Stomach (tissue), 8 donors: ENCODE measurements at regions not wholly inside any gene's neighbourhood (a gene's known extent, or its start where the extent isn't known, plus 50 kb on each side); places are given as distances from the start of the nearest gene placed in this dataset.

Experiments used
- DNase-seq, 2 donors: peaks; one replicate each; pipeline versions ENCODE4 v3.0.0 to v3.0.0-alpha.2; 2013 to 2019
- H3K27ac ChIP-seq, 5 donors: fragments of 200-600 bp in 4 of 5; sonication (generic) in 4 of 5; one replicate each; pipeline ENCODE4 v1.5.1; 2013 to 2019; ENCODE audit warnings: mild to moderate bottlenecking in 1 of 5, moderate library complexity in 1 of 5
- H3K27me3 ChIP-seq, 3 donors: fragments of 200-600 bp; sonication (generic); one replicate each; pipeline ENCODE4 v1.5.1; 2017 to 2019; ENCODE audit warnings: mixed run types in 1 of 3
- H3K36me3 ChIP-seq, 4 donors: fragments of 200-600 bp; sonication (generic); 1 replicate in 3 of 4; 2 replicates in 1 of 4; pipeline ENCODE4 v1.5.1; 2016 to 2019
- H3K4me1 ChIP-seq, 4 donors: fragments of 200-600 bp; sonication (generic); one replicate each; pipeline ENCODE4 v1.5.1; 2016 to 2019
- H3K4me3 ChIP-seq, 4 donors: fragments of 200-600 bp; sonication (generic) in 3 of 4; one replicate each; pipeline ENCODE4 v1.5.1; 2016 to 2019; ENCODE audit warnings: mild to moderate bottlenecking in 1 of 4
- H3K9me3 ChIP-seq, 4 donors: fragments of 200-600 bp; sonication (generic); one replicate each; pipeline ENCODE4 v1.5.1; 2016 to 2019
- EP300 ChIP-seq: sonication (generic); formaldehyde crosslinking; IDR thresholded peaks from one replicate; pipeline ENCODE4 v1.6.1; 2017; ENCODE audit warnings: antibody characterized with exemption
- POLR2A ChIP-seq, 4 donors: fragments of 450-650 bp; IDR thresholded peaks; one replicate each; pipeline ENCODE4 v1.6.1; 2016; ENCODE audit warnings: antibody characterized with exemption in 4 of 4, control low read depth in 2 of 4, mild to moderate bottlenecking in 1 of 4, moderate library complexity in 1 of 4
- POLR2AphosphoS5 ChIP-seq, 3 donors: sonication (generic); formaldehyde crosslinking; IDR thresholded peaks; one replicate each; pipeline ENCODE4 v1.6.1; 2016; ENCODE audit warnings: antibody characterized with exemption in 3 of 3
- WGBS, 5 donors: extraction: QIAGEN DNeasy Blood & Tissue Kit in 3 of 5; methylation state at CpG; one replicate each; pipeline versions ENCODE4 v1.1.5 to v1.1.7; 2013 to 2018; 5-methylcytosine and 5-hydroxymethylcytosine counted together
- intact Hi-C: fragments of 100-400 bp; cut with DNase I; formaldehyde crosslinking; loops from one replicate; pipeline ENCODE4 v1.15.1; 2023; ENCODE audit warnings: low total_unique reads
- TF ChIP-seq, protein P1 (sequence below), 7 experiments: fragments of 450-650 bp in 4 of 7; fragments of 200-600 bp in 3 of 7; sonication (generic) in 3 of 7; IDR thresholded peaks; one replicate each; pipeline ENCODE4 v1.5.1; 2016 to 2019; ENCODE audit warnings: antibody characterized with exemption in 7 of 7, control low read depth in 2 of 7, mild to moderate bottlenecking in 1 of 7
- donor health status: healthy with polysubstance abuse.
- donor health status: Bipolar disorder and iron deficiency.
- donor health status: healthy.

DNA sequence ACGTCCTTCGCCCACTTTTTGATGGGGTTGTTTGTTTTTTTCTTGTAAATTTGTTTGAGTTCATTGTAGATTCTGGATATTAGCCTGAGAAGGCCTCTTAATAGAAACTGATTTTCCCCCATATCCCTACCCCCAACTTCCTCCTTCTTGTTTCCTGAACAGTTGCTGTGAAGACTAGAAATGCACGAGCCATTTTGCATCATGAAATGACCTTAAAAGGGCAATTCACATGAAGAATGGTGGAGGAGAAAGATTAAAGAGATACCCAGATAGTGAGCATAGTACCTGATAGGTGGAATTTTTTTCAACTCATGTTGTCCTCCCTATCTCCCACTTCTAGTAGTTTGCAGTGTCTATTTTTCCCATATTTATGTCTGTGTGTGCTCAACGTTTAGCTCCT is 55.2 kb upstream of the KCNH8 start:
- 70 to 84% (median 81%) methylated on average over 4 of the region's 4 CpGs for WGBS, 5 donors
- no peaks in the 10 kb centered on the region for H3K27me3 ChIP-seq
- H3K4me1 ChIP-seq, result no peaks in the 10 kb centered on the region
- no peak overlapping the region for H3K4me3 ChIP-seq
- no peaks in the 10 kb centered on the region for H3K36me3 ChIP-seq
- no peaks in the 10 kb centered on the region for H3K9me3 ChIP-seq
- no peak for DNase-seq
- H3K27ac ChIP-seq, result no peak overlapping the region
- TF ChIP-seq EP300 (no peak), POLR2A (IDR thresholded peaks at IDR 0.05) (no peak), POLR2AphosphoS5 (IDR thresholded peaks at IDR 0.05) (no peak)
- TF ChIP-seq, protein P1, sequence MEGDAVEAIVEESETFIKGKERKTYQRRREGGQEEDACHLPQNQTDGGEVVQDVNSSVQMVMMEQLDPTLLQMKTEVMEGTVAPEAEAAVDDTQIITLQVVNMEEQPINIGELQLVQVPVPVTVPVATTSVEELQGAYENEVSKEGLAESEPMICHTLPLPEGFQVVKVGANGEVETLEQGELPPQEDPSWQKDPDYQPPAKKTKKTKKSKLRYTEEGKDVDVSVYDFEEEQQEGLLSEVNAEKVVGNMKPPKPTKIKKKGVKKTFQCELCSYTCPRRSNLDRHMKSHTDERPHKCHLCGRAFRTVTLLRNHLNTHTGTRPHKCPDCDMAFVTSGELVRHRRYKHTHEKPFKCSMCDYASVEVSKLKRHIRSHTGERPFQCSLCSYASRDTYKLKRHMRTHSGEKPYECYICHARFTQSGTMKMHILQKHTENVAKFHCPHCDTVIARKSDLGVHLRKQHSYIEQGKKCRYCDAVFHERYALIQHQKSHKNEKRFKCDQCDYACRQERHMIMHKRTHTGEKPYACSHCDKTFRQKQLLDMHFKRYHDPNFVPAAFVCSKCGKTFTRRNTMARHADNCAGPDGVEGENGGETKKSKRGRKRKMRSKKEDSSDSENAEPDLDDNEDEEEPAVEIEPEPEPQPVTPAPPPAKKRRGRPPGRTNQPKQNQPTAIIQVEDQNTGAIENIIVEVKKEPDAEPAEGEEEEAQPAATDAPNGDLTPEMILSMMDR (IDR thresholded peaks at IDR 0.05), result no peak
- intact Hi-C loops, result no loop called here

- Histone ChIP-seq H3K27me3 (no peaks in the 10 kb centered on the region), H3K36me3 (no peaks in the 10 kb centered on the region), H3K9me3 (no peaks in the 10 kb centered on the region), H3K4me3 (no peak overlapping the region), H3K27ac (no peak overlapping the region), H3K4me1 (no peaks in the 10 kb centered on the region)
- TF ChIP-seq POLR2AphosphoS5 (IDR thresholded peaks at IDR 0.05) (no peak), EP300 (no peak)
- TF ChIP-seq, protein P1 (IDR thresholded peaks at IDR 0.05), result no peak
- WGBS, 5 donors, result 83 to 88% (median 88%) methylated on average over 2 of the region's 2 CpGs
- DNase-seq, result no peak
- intact Hi-C loops, result no loop called here
Observed at GRCh38 chr3:19077388-19077787, 70.9 kb upstream of the KCNH8 start.

DNA sequence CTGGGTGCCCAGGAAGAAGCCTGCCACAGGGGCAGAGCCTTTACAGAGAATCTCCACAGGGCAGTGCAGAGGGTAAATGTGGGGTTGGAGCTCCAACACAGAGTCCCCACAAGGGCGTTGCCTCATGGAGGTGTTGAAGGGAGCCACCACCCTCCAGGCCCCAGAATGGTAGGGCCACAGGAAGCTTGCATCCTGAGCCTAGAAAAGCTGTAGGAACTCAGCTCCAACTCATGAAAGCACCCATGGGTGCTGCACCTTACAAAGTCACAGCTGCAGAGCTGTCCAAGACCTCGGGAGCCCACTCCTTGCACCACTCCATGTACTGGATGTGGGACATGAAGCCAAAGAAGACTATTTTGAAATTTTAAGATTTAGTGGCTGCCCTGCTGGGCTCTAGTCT is 73.3 kb upstream of the KCNH8 start:
- 65 to 80% (median 78%) methylated on average over 2 of the region's 2 CpGs for WGBS, 5 donors
- TF ChIP-seq EP300 (no peak), POLR2A (IDR thresholded peaks at IDR 0.05) (no peak), POLR2AphosphoS5 (IDR thresholded peaks at IDR 0.05) (no peak)
- TF ChIP-seq, protein P1 (IDR thresholded peaks at IDR 0.05), result no peak
- no peaks in the 10 kb centered on the region for H3K36me3 ChIP-seq
- H3K9me3 ChIP-seq, result no peaks in the 10 kb centered on the region
- no peak for DNase-seq
- no peaks in the 10 kb centered on the region for H3K4me1 ChIP-seq
- H3K4me3 ChIP-seq, result no peak overlapping the region
- intact Hi-C loops, result no loop called here
- no peak overlapping the region for H3K27ac ChIP-seq
- H3K27me3 ChIP-seq, result no peaks in the 10 kb centered on the region

DNA sequence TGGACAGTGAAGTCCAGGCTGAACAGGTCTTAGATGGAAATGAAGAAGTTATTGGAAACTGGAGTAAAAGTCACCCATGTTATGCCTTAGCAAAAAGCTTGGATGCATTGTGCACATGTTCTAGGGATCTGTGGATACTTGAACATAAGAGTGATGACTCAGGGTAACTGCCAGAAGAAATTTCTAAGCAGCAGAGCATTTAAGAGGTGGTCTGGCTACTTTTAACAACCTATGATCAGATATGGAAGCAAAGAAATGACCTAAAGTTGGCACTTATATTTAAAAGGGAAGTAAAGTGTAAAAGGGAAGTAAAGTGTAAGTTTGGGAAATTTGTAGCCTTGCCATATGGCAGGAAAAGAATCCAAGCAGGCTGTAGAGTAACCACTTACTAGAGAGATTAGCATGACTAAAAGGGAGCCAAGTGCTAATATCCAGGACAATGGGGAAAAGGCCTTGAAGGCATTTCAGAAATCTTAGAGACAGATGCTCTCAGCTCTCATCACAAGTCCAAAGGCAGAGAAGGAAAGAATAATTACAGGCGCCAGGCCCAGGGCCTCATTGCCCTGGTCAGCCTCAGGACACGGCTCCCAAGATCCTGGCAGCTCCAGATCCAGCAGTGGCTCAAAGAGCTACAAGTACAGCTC is 73.9 kb upstream of the KCNH8 start:
- Histone ChIP-seq H3K27ac (no peak overlapping the region), H3K27me3 (no peaks in the 10 kb centered on the region), H3K36me3 (no peaks in the 10 kb centered on the region), H3K9me3 (no peaks in the 10 kb centered on the region), H3K4me1 (no peaks in the 10 kb centered on the region), H3K4me3 (no peak overlapping the region)
- no peak for DNase-seq
- TF ChIP-seq EP300, result no peak
- 58 to 77% (median 65%) methylated on average over 2 of the region's 2 CpGs for WGBS, 5 donors
- intact Hi-C loops, result no loop called here

DNA sequence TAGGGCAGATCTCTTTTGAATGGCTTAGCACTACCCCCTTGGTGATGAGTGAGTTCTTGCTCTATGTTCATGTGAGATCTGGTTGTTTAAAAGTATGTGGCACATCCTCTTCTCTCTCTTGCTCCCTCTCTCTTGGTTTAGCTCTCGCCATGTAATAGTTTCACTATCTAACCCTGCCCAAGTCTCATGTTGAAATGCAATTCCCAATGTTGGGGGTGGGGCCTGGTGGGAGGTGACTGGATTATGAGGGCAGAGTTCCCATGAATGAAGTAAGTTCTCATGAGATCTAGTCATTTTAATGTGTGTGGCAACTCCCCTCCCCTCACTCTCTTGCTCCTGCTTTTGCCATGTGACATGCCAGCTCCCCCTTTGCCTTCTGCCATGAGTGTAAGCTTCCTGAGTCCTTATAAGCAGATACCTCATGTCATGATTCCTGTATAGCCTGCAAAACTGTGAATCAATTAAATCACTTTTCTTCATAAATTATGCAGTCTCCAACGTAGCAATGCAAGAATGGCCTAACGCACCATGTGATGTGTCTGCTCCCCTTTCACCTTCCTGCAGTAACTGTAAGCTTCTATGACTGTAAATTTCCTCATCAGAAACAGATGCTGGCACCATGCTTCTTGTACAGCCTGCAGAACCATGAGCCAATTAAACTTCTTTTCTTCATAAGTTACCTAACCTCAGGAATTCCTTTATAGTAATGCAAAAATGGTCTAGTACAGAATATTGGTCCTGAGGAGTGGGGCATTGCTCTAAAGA is 74.8 kb upstream of the KCNH8 start:
- Histone ChIP-seq H3K27ac (no peak overlapping the region), H3K4me3 (no peak overlapping the region), H3K4me1 (no peaks in the 10 kb centered on the region), H3K36me3 (no peaks in the 10 kb centered on the region), H3K27me3 (no peaks in the 10 kb centered on the region), H3K9me3 (no peaks in the 10 kb centered on the region)
- intact Hi-C loops, result no loop called here
- 52 to 97% (median 82%) methylated on average over 3 of the region's 3 CpGs for WGBS, 5 donors
- no peak for DNase-seq
- TF ChIP-seq EP300, result no peak
- no peak for TF ChIP-seq POLR2A (IDR thresholded peaks at IDR 0.05)
- TF ChIP-seq, protein P1 (IDR thresholded peaks at IDR 0.05), result no peak
- TF ChIP-seq POLR2AphosphoS5 (IDR thresholded peaks at IDR 0.05), result no peak
